H1 (cell line): ENCODE measurements at regions not wholly inside any gene's neighbourhood (a gene's known extent, or its start where the extent isn't known, plus 50 kb on each side); places are given as distances from the start of the nearest gene placed in this dataset.

ENCODE experiments used
- CTCF ChIA-PET: fragments of 300-600 bp; sonication (Branson Sonifier 250); formaldehyde crosslinking; loops from one replicate; lab custom pipeline; 2021; ENCODE audit not compliant: partially characterized antibody; lab: Charles Lee
- POLR2A ChIA-PET: fragments of 300-600 bp; sonication (Branson Sonifier 250); formaldehyde crosslinking; loops from one replicate; lab custom pipeline; 2021; ENCODE audit warnings: inconsistent platforms; ENCODE audit not compliant: partially characterized antibody; lab: Charles Lee
- DNase-seq, 2 experiments: peaks; one replicate each; pipeline versions ENCODE4 v3.0.0 to v3.0.0-alpha.2; 2010 to 2022; ENCODE audit warnings: low spot score in 2 of 2, low read depth in 1 of 2, mixed read lengths in 1 of 2
- FAIRE-seq: peaks from 2 replicates; lab custom pipeline; 2011; peaks lifted over from hg19 to GRCh38; lab: Jason Lieb, UNC
- H2AFZ ChIP-seq: 2 replicates; pipeline ENCODE4 v1.8.1; 2012; ENCODE audit warnings: low read length, inconsistent platforms
- H2AK5ac ChIP-seq: 2 replicates; pipeline ENCODE4 v1.6.1; 2013; ENCODE audit warnings: low read depth, low read length
- H2BK120ac ChIP-seq: replicated peaks from 2 replicates; pipeline ENCODE3; 2013; ENCODE audit warnings: low read depth, low read length, inconsistent platforms
- H2BK12ac ChIP-seq: 2 replicates; pipeline ENCODE4 v1.6.1; 2013; ENCODE audit warnings: low read depth, low read length
- H2BK15ac ChIP-seq: 2 replicates; pipeline ENCODE4 v1.6.1; 2013; ENCODE audit warnings: low read length
- H2BK20ac ChIP-seq: 2 replicates; pipeline ENCODE4 v1.6.1; 2013; ENCODE audit warnings: low read length
- H2BK5ac ChIP-seq: 2 replicates; pipeline ENCODE4 v1.6.1; 2013; ENCODE audit warnings: low read depth, low read length
- H3K14ac ChIP-seq: 2 replicates; pipeline ENCODE4 v1.6.1; 2013; ENCODE audit warnings: inconsistent platforms; ENCODE audit not compliant: insufficient read length
- H3K18ac ChIP-seq: 2 replicates; pipeline ENCODE4 v1.6.1; 2013; ENCODE audit warnings: low read length; ENCODE audit errors: extremely low read depth
- H3K23ac ChIP-seq: 2 replicates; pipeline ENCODE4 v1.6.1; 2013; ENCODE audit warnings: inconsistent platforms; ENCODE audit not compliant: insufficient read length
- H3K23me2 ChIP-seq: 2 replicates; pipeline ENCODE4 v1.6.1; 2013; ENCODE audit warnings: low read depth, low read length
- H3K27ac ChIP-seq: 2 replicates; pipeline ENCODE4 v1.6.1; 2011; ENCODE audit warnings: low read depth, low read length, inconsistent platforms
- H3K27me3 ChIP-seq, 4 experiments: replicated peaks in 1 of 4; 1 replicate in 1 of 4; 2 replicates in 3 of 4; pipeline versions ENCODE4 v1.6.1 to v1.8.1; 2011 to 2013; ENCODE audit warnings: low read length in 3 of 4, mild to moderate bottlenecking in 3 of 4, inconsistent platforms in 2 of 4, mixed read lengths in 2 of 4, moderate library complexity in 1 of 4; ENCODE audit not compliant: control insufficient read depth in 3 of 4, insufficient read depth in 3 of 4; ENCODE audit errors: extremely low read depth in 1 of 4
- H3K36me3 ChIP-seq, 4 experiments: 2 replicates each; pipeline versions ENCODE4 v1.6.1 to v1.8.1; 2011 to 2013; ENCODE audit warnings: mild to moderate bottlenecking in 4 of 4, low read length in 3 of 4, moderate library complexity in 2 of 4, control low read depth in 1 of 4, inconsistent platforms in 1 of 4; ENCODE audit not compliant: insufficient read depth in 4 of 4, control insufficient read depth in 2 of 4
- H3K4ac ChIP-seq: replicated peaks from 2 replicates; pipeline ENCODE3; 2013; ENCODE audit warnings: low read length, low read depth, mixed read lengths, inconsistent platforms; ENCODE audit not compliant: insufficient read length
- H3K4me1 ChIP-seq, 4 experiments: replicated peaks in 1 of 4; 1 replicate in 1 of 4; 2 replicates in 3 of 4; pipeline versions ENCODE4 v1.6.1 to v1.8.1; 2011 to 2013; ENCODE audit warnings: low read length in 3 of 4, inconsistent platforms in 2 of 4, mixed read lengths in 1 of 4; ENCODE audit not compliant: insufficient read depth in 4 of 4, control insufficient read depth in 3 of 4
- H3K4me2 ChIP-seq, 2 experiments: 2 replicates each; pipeline versions ENCODE4 v1.6.1 to v1.8.1; 2011 to 2013; ENCODE audit warnings: low read depth in 2 of 2, low read length in 2 of 2, control low read depth in 1 of 2, inconsistent platforms in 1 of 2, mild to moderate bottlenecking in 1 of 2; ENCODE audit not compliant: insufficient read depth in 1 of 2
- H3K4me3 ChIP-seq, 4 experiments: fragments of 200-600, 300-600 bp in 1 of 4; sonication (generic), shearing (Covaris generic), sonication (Bioruptor Twin) in 1 of 4; 2 replicates each; pipeline versions ENCODE4 v1.5.1 to v1.8.1; 2011 to 2016; ENCODE audit warnings: low read length in 4 of 4, low read depth in 3 of 4, control low read depth in 2 of 4, inconsistent platforms in 2 of 4, mild to moderate bottlenecking in 2 of 4, mixed read lengths in 1 of 4, moderate library complexity in 1 of 4; ENCODE audit not compliant: insufficient read depth in 2 of 4; ENCODE audit errors: extremely low read depth in 1 of 4
- H3K56ac ChIP-seq: replicated peaks from 2 replicates; pipeline ENCODE3; 2013; ENCODE audit warnings: low read depth, mild to moderate bottlenecking, mixed read lengths, low read length, inconsistent platforms; ENCODE audit not compliant: insufficient read length
- H3K79me1 ChIP-seq: 2 replicates; pipeline ENCODE4 v1.6.1; 2013; ENCODE audit warnings: low read depth, low read length, control low read depth
- H3K79me2 ChIP-seq, 2 experiments: 2 replicates each; pipeline versions ENCODE4 v1.6.1 to v1.8.1; 2012 to 2013; ENCODE audit warnings: low read length in 2 of 2, mild to moderate bottlenecking in 2 of 2, inconsistent platforms in 1 of 2; ENCODE audit not compliant: insufficient read depth in 2 of 2, control insufficient read depth in 1 of 2
- H3K9ac ChIP-seq, 4 experiments: replicated peaks in 1 of 4; 1 replicate in 1 of 4; 2 replicates in 3 of 4; pipeline versions ENCODE4 v1.6.1 to v1.8.1; 2011 to 2013; ENCODE audit warnings: low read depth in 3 of 4, low read length in 3 of 4, control low read depth in 2 of 4, mild to moderate bottlenecking in 2 of 4, moderate library complexity in 2 of 4, inconsistent platforms in 1 of 4; ENCODE audit errors: extremely low read depth in 1 of 4
- H3K9me3 ChIP-seq, 2 experiments: 2 replicates each; pipeline versions ENCODE4 v1.6.1 to v1.8.1; 2012 to 2013; ENCODE audit warnings: mild to moderate bottlenecking in 2 of 2, moderate library complexity in 2 of 2, control low read depth in 1 of 2, inconsistent platforms in 1 of 2, low read depth in 1 of 2, low read length in 1 of 2, mixed read lengths in 1 of 2; ENCODE audit not compliant: insufficient read depth in 2 of 2
- H4K20me1 ChIP-seq, 2 experiments: replicated peaks in 1 of 2; 2 replicates each; pipeline versions ENCODE3 to v1.8.1; 2011 to 2013; ENCODE audit warnings: inconsistent platforms in 2 of 2, low read length in 2 of 2, mild to moderate bottlenecking in 1 of 2; ENCODE audit not compliant: insufficient read depth in 2 of 2, control insufficient read depth in 1 of 2
- H4K5ac ChIP-seq: 2 replicates; pipeline ENCODE4 v1.6.1; 2013; ENCODE audit warnings: low read length, low read depth, mixed read lengths, inconsistent platforms; ENCODE audit not compliant: insufficient read length
- H4K8ac ChIP-seq: 2 replicates; pipeline ENCODE4 v1.8.0; 2013; ENCODE audit warnings: mild to moderate bottlenecking, moderate library complexity, low read length, inconsistent platforms; ENCODE audit not compliant: insufficient read depth; ENCODE audit errors: extremely low read depth
- H4K91ac ChIP-seq: replicated peaks from 2 replicates; pipeline ENCODE3; 2013; ENCODE audit warnings: low read length, mixed read lengths, inconsistent platforms; ENCODE audit not compliant: insufficient read length
- ATF2 ChIP-seq: IDR thresholded peaks from 2 replicates; pipeline ENCODE4 v1.6.1; 2012; ENCODE audit warnings: low read length, inconsistent platforms
- BACH1 ChIP-seq: IDR thresholded peaks from 2 replicates; pipeline ENCODE4 v1.6.1; 2012; ENCODE audit warnings: low read length, improper control_type of control experiment
- CBX8 ChIP-seq: fragments of 300-800, 300-1000 bp; sonication (generic); IDR thresholded peaks from 2 replicates; pipeline ENCODE4 v1.7.1; 2016; ENCODE audit warnings: low read depth, low read length, borderline replicate concordance
- CHD1 ChIP-seq: IDR thresholded peaks from 2 replicates; pipeline ENCODE4 v1.6.1; 2012; ENCODE audit warnings: low read depth, low read length, improper control_type of control experiment
- KDM5A ChIP-seq: fragments of 200-600 bp; IDR thresholded peaks from 2 replicates; pipeline ENCODE4 v1.7.1; 2012; ENCODE audit warnings: mild to moderate bottlenecking, low read length, inconsistent platforms, mixed read lengths
- MAFK ChIP-seq: IDR thresholded peaks from 2 replicates; pipeline ENCODE4 v1.6.1; 2012; ENCODE audit warnings: low read depth, mild to moderate bottlenecking, improper control_type of control experiment, low read length
- PHF8 ChIP-seq: fragments of 200-600 bp; sonication (generic); conservative IDR thresholded peaks from 2 replicates; pipeline ENCODE4 v1.7.1; 2012; ENCODE audit warnings: low read depth, mild to moderate bottlenecking, inconsistent platforms, low read length, moderate library complexity
- RXRA ChIP-seq: IDR thresholded peaks from 2 replicates; pipeline ENCODE4 v1.6.1; 2011; ENCODE audit warnings: low read depth, mild to moderate bottlenecking, low read length, moderate library complexity; ENCODE audit not compliant: insufficient read depth
- SIX5 ChIP-seq: IDR thresholded peaks from 2 replicates; pipeline ENCODE4 v1.6.1; 2011; ENCODE audit warnings: mild to moderate bottlenecking, low read depth, low read length
- TBP ChIP-seq: IDR thresholded peaks from 2 replicates; pipeline ENCODE4 v1.6.1; 2011; ENCODE audit warnings: low read depth, low read length, improper control_type of control experiment
- WGBS, 2 experiments: shearing (Covaris generic) in 1 of 2; methylation state at CpG; one replicate each; pipeline versions ENCODE4 v1.1.6 to v1.1.7; 2013 to 2015; ENCODE audit warnings: low lambda C conversion rate in 2 of 2, mixed read lengths in 2 of 2, inconsistent platforms in 1 of 2, low coverage in 1 of 2, missing lambda C conversion rate in 1 of 2; ENCODE audit not compliant: insufficient replicate concordance in 2 of 2, insufficient coverage in 1 of 2, insufficient read length in 1 of 2; ENCODE audit errors: extremely low coverage in 1 of 2, missing lambda C conversion rate in 1 of 2; 5-methylcytosine and 5-hydroxymethylcytosine counted together

DNA sequence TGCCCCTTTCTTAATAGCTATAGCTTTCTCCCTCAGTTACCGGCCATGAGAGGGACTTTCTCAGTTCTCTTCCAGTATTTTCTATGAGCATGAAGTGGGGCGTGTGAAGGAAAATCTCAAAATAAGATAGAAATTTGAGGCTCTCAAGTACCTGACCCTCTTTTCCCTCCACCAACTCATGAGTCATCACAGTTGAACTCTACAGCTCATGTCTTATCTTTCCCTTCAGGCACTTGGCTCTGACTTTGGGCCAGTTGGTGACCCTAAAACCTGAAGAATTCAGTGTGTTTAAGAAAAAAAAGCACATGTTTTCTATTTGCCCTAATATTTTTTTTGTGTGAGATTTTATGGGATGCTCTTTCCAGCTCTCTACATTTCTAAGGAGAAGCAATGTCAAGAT is 896.7 kb upstream of the ZEB2 start:
- Histone ChIP-seq H3K23me2 (no peaks in the 10 kb centered on the region), H3K18ac (no peak overlapping the region), H4K20me1 (no peaks in the 10 kb centered on the region), H2AFZ (no peak overlapping the region), H3K4me3 (no peak overlapping the region), H3K27me3 (no peaks in the 10 kb centered on the region), H4K5ac (no peak overlapping the region), H3K79me2 (no peaks in the 10 kb centered on the region), H2AK5ac (no peak overlapping the region), H3K56ac (no peak overlapping the region), H2BK120ac (no peak overlapping the region), H2BK15ac (no peak overlapping the region), H3K79me1 (no peaks in the 10 kb centered on the region), H3K9ac (no peak overlapping the region), H2BK12ac (no peak overlapping the region), H4K91ac (no peak overlapping the region), H3K27ac (no peak overlapping the region), H3K14ac (no peak overlapping the region), H3K4me2 (no peak overlapping the region), H3K4me1 (no peaks in the 10 kb centered on the region), H3K9me3 (peaks cover 0 to 2% of the 10 kb centered on the region in 2 experiments; a peak in 1 of 4 replicates), H3K36me3 (no peaks in the 10 kb centered on the region), H3K23ac (no peak overlapping the region), H3K4ac (no peak overlapping the region), H4K8ac (no peak overlapping the region), H2BK20ac (no peak overlapping the region), H2BK5ac (no peak overlapping the region)
- no peak for FAIRE-seq
- no peak for TF ChIP-seq MAFK
- TF ChIP-seq BACH1: no peak
- no peak for TF ChIP-seq ATF2
- no peak for TF ChIP-seq CHD1
- no peak for TF ChIP-seq RXRA
- TF ChIP-seq TBP: no peak
- TF ChIP-seq KDM5A: no peak
- no peak for TF ChIP-seq PHF8
- TF ChIP-seq SIX5: no peak
- TF ChIP-seq CBX8: no peak
- 90% methylated on average over 2 of the region's 2 CpGs; no CpG with 5 or more reads in 1 of the 2 experiments for WGBS, 2 experiments
- CTCF ChIA-PET: no interaction called here
- POLR2A ChIA-PET: no interaction called here
- no peak for DNase-seq
